Activated naive CD8-positive, alpha-beta T cell treated with anti-CD3 and anti-CD28 coated beads, Interleukin-2, amount 10 ng/mL, durations not matched to agents 7 days and 5 days (primary cell): ENCODE measurements at regions not wholly inside any gene's neighbourhood (a gene's known extent, or its start where the extent isn't known, plus 50 kb on each side); places are given as distances from the start of the nearest gene placed in this dataset.

Experiments used
- ATAC-seq: fragments of 150-1000 bp; cut with Tn5 transposase; one replicate; pipeline ENCODE4 v1.10.0; 2021; ENCODE audit warnings: low read depth, moderate library complexity
- POLR2A ChIA-PET: fragments of 350-600 bp; sonication (Branson Sonifier 250); formaldehyde crosslinking; loops from one replicate; lab custom pipeline; 2021; ENCODE audit warnings: antibody characterized with exemption; lab: Charles Lee
- DNase-seq: peaks from one replicate; pipeline ENCODE4 v3.0.0; 2021
- H3K27ac Mint-ChIP-seq: one replicate; pipeline ENCODE4 v1.8.0; 2022; ENCODE audit warnings: mild to moderate bottlenecking, mixed read lengths
- H3K27me3 Mint-ChIP-seq: one replicate; pipeline ENCODE4 v1.8.0; 2022; ENCODE audit warnings: mild to moderate bottlenecking, moderate library complexity, mixed read lengths
- H3K36me3 Mint-ChIP-seq: one replicate; pipeline ENCODE4 v1.8.0; 2021; ENCODE audit warnings: mild to moderate bottlenecking, mixed read lengths
- H3K4me1 Mint-ChIP-seq: one replicate; pipeline ENCODE4 v1.8.0; 2021; ENCODE audit warnings: mixed read lengths
- H3K4me3 Mint-ChIP-seq: one replicate; pipeline ENCODE4 v1.8.0; 2022; ENCODE audit warnings: mild to moderate bottlenecking, moderate library complexity, mixed read lengths
- H3K9me3 Mint-ChIP-seq: one replicate; pipeline ENCODE4 v1.8.0; 2021; ENCODE audit warnings: mixed read lengths

DNA sequence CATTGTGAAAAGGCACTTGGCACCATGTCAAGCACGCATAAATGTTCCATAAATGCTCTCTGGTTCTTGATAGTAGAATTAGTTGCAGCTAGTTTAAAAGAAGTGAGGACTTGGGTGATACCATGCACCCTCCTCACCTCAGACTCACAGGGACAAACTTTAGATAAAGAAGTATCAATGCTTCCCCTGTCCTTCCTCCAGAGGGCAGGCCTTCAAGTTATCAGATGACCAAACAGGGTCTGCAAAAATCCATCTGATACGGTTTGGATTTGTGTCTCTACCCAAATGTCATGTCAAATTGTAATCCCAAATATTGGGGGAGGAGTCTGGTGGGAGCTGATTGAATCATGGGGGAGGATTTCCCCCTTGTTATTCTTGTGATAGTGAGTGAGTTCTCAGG, 54.1 kb downstream of the C1QL2 start:
- DNase-seq (no peak), ATAC-seq (no peak)
- H3K9me3 Mint-ChIP-seq: peaks cover 2% of the 10 kb centered on the region
- POLR2A ChIA-PET: no interaction called here
- H3K27ac Mint-ChIP-seq: no peak overlapping the region
- peaks cover 2% of the 10 kb centered on the region for H3K27me3 Mint-ChIP-seq
- no peaks in the 10 kb centered on the region for H3K36me3 Mint-ChIP-seq
- no peak overlapping the region for H3K4me3 Mint-ChIP-seq
- no peaks in the 10 kb centered on the region for H3K4me1 Mint-ChIP-seq

DNA sequence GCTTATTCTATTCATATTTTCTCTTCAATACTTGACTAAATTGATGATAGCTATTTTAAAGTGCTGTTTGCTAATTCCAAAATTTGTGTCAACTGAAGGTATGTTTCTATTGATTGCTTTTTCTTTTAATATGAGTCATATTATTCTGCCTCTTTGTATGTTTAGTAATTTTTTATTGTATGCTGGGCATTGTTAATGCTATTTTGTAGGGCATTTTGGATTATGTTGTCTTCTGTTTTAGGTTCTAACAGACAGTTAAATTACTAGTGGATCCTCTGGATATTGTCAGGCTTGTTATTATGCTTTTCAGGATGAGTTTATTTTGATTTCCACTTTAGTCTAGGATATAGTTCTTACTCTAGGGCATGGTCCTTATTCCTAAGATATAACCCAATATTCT, 55.6 kb downstream of the C1QL2 start:
- no peak for DNase-seq
- H3K36me3 Mint-ChIP-seq: no peaks in the 10 kb centered on the region
- no peaks in the 10 kb centered on the region for H3K4me1 Mint-ChIP-seq
- no peak for ATAC-seq
- POLR2A ChIA-PET: no interaction called here
- peaks cover 2% of the 10 kb centered on the region for H3K9me3 Mint-ChIP-seq
- peaks cover 2% of the 10 kb centered on the region for H3K27me3 Mint-ChIP-seq
- H3K4me3 Mint-ChIP-seq: no peak overlapping the region
- no peak overlapping the region for H3K27ac Mint-ChIP-seq

DNA sequence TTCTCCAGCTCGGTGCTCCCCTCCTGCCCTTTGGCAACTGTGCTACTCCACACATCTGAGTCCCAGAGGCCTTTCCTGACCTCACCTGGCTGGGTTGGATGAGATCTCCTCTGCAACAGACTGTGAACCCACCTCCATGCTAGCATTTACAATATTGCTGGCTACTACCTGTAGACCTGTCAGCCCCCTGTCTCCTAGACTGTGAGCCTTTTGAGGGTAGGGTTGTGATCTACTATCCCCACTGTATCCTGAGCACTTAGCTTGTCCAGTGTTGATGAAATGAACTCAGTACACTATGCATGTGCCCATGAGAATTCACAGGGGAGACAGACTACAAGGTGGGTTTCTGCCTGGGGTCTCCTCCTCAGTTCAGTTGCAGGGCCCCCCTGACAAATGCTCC, 70.1 kb downstream of the C1QL2 start:
- Mint-ChIP-seq H3K27me3 (peaks cover 5% of the 10 kb centered on the region), H3K4me1 (no peaks in the 10 kb centered on the region), H3K36me3 (no peaks in the 10 kb centered on the region), H3K9me3 (no peaks in the 10 kb centered on the region), H3K4me3 (no peak overlapping the region), H3K27ac (no peak overlapping the region)
- POLR2A ChIA-PET: no interaction called here
- DNase-seq: no peak
- ATAC-seq: no peak

DNA sequence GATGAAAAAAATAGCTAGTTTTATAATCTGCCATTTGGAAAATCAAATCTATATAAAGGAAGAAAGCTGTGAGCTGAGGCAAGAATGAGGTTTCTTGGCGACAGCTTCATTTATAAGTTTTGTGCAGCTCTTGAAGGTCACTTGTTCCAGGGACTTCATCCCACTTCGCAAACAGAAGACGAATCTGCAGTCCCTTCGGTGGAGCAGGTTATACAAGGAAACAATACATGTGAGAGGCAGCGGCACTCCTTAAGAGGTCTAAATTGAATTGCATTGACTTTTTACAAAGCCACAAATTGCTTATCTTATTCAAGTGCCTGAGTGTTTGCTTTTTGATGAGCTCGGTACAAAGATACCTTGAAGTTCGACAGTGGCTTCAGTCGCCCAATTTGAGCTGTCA, 72.2 kb downstream of the C1QL2 start:
- H3K27me3 Mint-ChIP-seq: peaks cover 5% of the 10 kb centered on the region
- H3K27ac Mint-ChIP-seq: no peak overlapping the region
- ATAC-seq: no peak
- no peak overlapping the region for H3K4me3 Mint-ChIP-seq
- H3K4me1 Mint-ChIP-seq: no peaks in the 10 kb centered on the region
- no peaks in the 10 kb centered on the region for H3K36me3 Mint-ChIP-seq
- H3K9me3 Mint-ChIP-seq: no peaks in the 10 kb centered on the region
- POLR2A ChIA-PET: interaction anchor here (0.6 kb wide), 1 partner anchor 1698 kb away, joined by 3 read pairs; no protein-coding TSS in a partner anchor
- no peak for DNase-seq

DNA sequence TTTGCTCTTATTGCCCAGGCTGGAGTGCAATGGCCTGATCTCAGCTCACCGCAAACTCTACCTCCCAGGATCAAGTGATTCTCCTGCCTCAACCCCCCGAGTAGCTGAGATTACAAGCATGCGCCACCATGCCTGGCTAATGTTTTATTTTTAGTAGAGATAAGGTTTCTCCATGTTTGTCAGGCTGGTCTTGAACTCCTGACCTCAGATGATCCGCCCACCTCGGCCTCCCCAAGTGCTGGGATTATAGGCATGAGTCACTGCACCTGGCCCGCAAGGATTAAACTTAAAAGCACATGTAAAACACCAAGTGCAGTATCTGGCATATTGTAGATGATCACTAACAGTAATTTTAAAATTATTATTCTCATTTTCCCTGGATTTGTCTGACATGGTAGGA, 72.9 kb downstream of the C1QL2 start:
- Mint-ChIP-seq H3K4me3 (no peak overlapping the region), H3K27me3 (peaks cover 4% of the 10 kb centered on the region), H3K36me3 (no peaks in the 10 kb centered on the region), H3K4me1 (no peaks in the 10 kb centered on the region), H3K9me3 (no peaks in the 10 kb centered on the region), H3K27ac (no peak overlapping the region)
- POLR2A ChIA-PET: no interaction called here
- DNase-seq: no peak
- no peak for ATAC-seq

DNA sequence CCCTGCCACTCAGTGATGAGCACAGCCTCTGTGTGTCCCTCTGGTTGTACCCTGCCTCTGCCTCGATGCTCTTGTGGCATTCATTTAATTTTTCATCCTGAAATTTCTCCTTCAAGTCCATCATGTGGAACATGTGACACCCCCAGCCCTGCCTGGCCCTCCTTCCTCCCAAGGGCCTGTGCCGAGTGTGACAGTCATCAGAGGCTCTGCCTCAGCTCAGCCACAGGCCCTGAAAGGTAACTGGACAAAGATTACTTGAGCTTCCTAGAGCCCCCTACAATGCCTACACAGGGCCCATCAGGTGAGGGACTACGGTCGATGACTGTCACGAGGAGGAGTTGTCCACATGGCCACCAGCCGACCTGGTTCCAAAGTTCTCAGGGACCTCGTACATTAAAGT, 75.1 kb downstream of the C1QL2 start:
- H3K9me3 Mint-ChIP-seq: no peaks in the 10 kb centered on the region
- H3K27me3 Mint-ChIP-seq: peaks cover 4% of the 10 kb centered on the region
- ATAC-seq (no peak), DNase-seq (no peak)
- H3K4me3 Mint-ChIP-seq: no peak overlapping the region
- no peaks in the 10 kb centered on the region for H3K36me3 Mint-ChIP-seq
- no peaks in the 10 kb centered on the region for H3K4me1 Mint-ChIP-seq
- POLR2A ChIA-PET: no interaction called here
- H3K27ac Mint-ChIP-seq: no peak overlapping the region

DNA sequence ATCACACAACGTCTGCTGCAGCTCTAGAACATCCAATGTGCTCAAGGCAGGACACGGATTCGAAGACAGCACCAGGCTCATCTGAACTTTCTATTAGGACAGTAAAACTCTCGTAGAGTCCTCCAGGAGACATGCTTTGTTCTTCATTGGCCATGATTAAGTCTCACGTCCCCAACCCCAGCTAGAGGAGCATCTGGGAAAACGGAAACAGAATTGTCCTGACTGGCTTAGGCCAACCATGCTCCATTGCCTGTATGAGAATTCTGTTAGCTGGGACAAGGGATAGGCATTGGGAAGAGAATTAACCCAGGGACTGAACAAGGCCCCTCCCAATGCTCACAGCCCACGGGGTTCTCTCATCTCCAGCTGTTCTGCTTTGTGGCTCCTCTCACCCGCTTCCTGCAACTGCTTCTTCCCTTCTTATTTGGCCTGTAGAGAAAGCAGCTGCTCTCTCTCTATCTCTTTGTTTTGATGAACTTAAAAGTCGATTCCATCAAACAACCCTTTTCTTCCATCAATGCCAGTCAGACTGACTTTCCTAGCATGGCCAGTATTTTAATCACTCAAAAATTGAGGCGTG, 75.6 kb downstream of the C1QL2 start:
- Mint-ChIP-seq H3K27ac (no peak overlapping the region), H3K4me3 (no peak overlapping the region), H3K9me3 (no peaks in the 10 kb centered on the region), H3K4me1 (no peaks in the 10 kb centered on the region), H3K36me3 (no peaks in the 10 kb centered on the region), H3K27me3 (peaks cover 4% of the 10 kb centered on the region)
- DNase-seq: no peak
- ATAC-seq: no peak
- POLR2A ChIA-PET: no interaction called here

DNA sequence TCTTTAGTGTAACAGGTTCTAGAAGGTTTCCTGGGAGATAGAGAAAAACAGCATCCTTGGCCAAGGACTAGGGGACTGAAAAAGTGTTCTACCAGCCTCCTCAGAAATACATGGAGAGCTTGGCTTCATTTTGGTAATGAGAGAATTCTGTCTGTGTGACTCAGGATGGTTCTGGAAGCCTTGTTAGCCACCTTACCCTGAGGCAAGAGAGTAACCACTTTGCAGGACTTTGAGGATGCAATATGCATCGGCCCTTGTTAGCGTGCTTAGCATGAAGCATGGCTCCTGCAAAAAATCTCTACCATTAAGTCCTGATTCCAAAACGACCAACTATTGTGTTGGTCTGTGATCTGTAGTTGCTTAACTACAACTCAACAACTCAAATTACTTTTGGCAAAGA, 79.8 kb downstream of the C1QL2 start:
- POLR2A ChIA-PET: no interaction called here
- Mint-ChIP-seq H3K9me3 (no peaks in the 10 kb centered on the region), H3K4me1 (no peaks in the 10 kb centered on the region), H3K36me3 (no peaks in the 10 kb centered on the region), H3K27me3 (peaks cover 2% of the 10 kb centered on the region), H3K27ac (no peak overlapping the region), H3K4me3 (no peak overlapping the region)
- DNase-seq (no peak), ATAC-seq (no peak)

DNA sequence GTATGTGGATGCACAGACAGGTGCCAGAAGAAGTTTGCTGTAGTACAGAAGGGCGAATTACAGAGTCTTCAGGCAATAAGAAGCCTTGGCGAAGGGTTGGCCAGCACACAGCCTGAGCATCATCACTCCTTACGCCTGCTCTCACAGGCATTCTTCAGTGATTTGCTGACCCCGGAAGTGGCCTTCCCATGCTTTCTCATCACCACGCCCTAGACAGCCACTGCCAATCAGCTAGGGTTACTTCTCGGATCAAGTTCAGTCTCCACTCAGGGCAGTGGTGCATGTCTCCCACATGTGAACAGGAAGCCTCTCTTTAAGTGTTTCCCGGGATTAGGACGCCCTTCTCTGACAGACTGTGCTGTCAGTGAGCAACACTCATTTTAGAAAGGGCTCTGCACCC, 81.8 kb downstream of the C1QL2 start:
- H3K4me3 Mint-ChIP-seq: no peak overlapping the region
- no peaks in the 10 kb centered on the region for H3K36me3 Mint-ChIP-seq
- no peaks in the 10 kb centered on the region for H3K4me1 Mint-ChIP-seq
- no peaks in the 10 kb centered on the region for H3K9me3 Mint-ChIP-seq
- no peak for ATAC-seq
- no peak for DNase-seq
- POLR2A ChIA-PET: no interaction called here
- H3K27me3 Mint-ChIP-seq: peaks cover 2% of the 10 kb centered on the region
- H3K27ac Mint-ChIP-seq: no peak overlapping the region

DNA sequence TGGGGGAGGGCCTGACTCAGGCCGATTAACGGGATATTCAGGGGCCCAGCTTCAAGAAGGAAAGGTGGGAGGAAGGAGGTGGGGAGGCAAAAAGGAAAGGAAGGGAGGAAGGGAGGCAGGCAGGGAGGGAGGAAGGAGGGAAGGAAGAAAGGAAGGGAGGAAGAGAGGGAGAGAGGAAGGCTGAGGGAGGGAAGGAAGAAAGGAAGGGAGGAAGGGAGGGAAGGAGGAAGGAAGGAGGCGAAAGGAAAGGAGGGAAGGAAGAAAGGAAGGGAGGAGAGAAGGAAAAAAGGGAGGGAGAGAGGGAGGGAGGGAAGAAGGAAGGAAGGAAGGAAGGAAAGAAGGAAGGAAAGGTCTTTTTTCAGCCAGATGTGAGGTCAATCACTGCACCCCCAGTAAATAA, 85.3 kb downstream of the C1QL2 start:
- Mint-ChIP-seq H3K4me3 (no peak overlapping the region), H3K36me3 (no peaks in the 10 kb centered on the region), H3K4me1 (no peaks in the 10 kb centered on the region), H3K9me3 (no peaks in the 10 kb centered on the region), H3K27ac (no peak overlapping the region), H3K27me3 (no peaks in the 10 kb centered on the region)
- no peak for ATAC-seq
- POLR2A ChIA-PET: no interaction called here
- no peak for DNase-seq

DNA sequence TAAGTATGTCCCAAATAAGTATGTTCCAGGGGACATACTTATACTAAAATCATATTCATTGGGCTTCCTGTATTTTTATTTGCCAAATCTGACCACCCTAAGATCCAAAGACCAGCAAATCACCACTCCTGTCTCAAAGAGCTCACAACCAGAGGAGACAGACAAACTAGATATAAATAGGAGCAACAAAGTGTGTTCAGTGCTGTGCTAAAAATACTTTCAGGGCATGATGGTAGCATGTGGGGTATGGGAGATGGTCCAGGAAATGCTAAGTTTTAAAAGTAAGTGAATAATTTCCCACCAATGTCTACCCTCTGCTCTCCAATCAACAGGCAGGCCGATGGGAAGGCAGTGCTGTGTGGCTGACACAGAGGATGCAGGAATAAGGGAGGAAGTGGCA, 87.1 kb downstream of the C1QL2 start:
- no peaks in the 10 kb centered on the region for H3K36me3 Mint-ChIP-seq
- ATAC-seq (no peak), DNase-seq (no peak)
- no peaks in the 10 kb centered on the region for H3K9me3 Mint-ChIP-seq
- POLR2A ChIA-PET: no interaction called here
- no peaks in the 10 kb centered on the region for H3K4me1 Mint-ChIP-seq
- H3K4me3 Mint-ChIP-seq: no peak overlapping the region
- no peaks in the 10 kb centered on the region for H3K27me3 Mint-ChIP-seq
- no peak overlapping the region for H3K27ac Mint-ChIP-seq

DNA sequence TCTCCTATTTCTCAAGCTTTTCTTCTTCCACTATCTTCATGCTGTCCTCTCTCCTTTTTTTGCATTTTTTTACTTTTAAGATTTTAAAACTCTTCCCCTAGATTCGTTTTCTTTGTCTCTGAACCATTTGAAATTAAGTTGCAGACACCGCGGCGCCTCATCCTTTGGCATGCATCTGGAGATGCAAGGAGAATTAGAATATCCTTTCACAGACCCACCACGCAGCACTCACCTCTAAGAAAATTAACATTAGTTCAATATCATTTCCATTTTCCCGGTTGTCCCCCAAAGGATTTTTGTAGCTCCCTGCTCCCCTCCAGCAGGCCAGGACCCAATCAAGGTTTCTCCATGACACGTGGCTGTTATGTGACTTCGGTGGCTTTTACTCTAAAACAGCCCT, 88.8 kb downstream of the C1QL2 start:
- no peaks in the 10 kb centered on the region for H3K9me3 Mint-ChIP-seq
- ATAC-seq (no peak), DNase-seq (no peak)
- H3K36me3 Mint-ChIP-seq: no peaks in the 10 kb centered on the region
- H3K4me1 Mint-ChIP-seq: no peaks in the 10 kb centered on the region
- POLR2A ChIA-PET: no interaction called here
- H3K27ac Mint-ChIP-seq: no peak overlapping the region
- no peaks in the 10 kb centered on the region for H3K27me3 Mint-ChIP-seq
- H3K4me3 Mint-ChIP-seq: no peak overlapping the region

DNA sequence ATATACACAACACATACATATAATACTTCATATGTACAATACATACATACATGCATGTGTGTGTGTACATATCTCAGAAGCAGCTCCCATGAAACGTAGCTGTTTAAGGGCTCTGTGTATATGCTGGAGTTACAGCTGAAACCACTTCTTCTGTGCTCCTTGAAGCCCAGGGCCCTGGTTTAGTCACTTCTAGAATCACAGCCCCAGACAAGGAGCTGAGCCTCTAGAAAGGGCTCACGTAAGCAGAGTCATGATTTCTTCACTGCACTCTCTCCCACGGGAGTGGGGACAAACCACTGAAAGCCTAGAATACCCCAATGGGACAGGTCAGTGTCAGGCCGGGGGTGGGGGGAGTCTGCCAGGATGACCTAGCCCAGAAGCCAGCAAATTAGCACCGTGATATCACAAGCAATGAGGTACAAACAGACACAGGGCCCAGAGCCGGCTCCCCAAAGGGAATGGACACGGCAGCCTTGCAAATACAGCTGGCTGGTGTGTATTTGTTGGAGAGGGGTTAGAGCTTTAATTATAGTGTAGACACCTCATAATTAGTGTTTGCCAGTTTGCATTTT, 90.3 kb downstream of the C1QL2 start:
- Mint-ChIP-seq H3K9me3 (no peaks in the 10 kb centered on the region), H3K36me3 (no peaks in the 10 kb centered on the region), H3K27ac (no peak overlapping the region), H3K4me1 (no peaks in the 10 kb centered on the region), H3K4me3 (no peak overlapping the region), H3K27me3 (no peaks in the 10 kb centered on the region)
- ATAC-seq: no peak
- no peak for DNase-seq
- POLR2A ChIA-PET: no interaction called here

DNA sequence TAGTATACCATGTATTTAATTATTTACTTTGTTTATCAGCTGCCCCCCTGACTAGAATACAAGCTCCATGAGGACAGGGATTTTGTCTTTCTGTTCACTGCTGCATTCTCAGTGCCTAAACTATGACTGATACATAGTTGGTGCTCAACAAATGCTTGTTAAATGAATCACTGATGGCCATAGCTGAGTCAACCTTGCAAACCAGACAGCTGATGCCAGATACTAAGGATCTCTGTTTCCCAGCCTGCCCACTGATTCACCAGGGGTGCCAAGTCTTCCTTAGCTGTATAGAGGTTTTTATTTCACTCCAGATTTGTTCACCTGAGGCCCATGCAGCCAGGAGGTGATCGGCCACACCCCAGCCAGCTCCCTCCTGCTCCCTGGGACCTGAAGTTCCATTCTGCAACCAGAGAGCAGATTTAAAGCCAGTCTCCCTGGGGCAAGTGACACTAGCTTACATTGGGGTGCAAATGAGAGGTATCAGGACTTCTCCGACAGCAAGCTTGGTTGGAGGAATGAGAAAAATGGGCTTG, 92.2 kb downstream of the C1QL2 start:
- H3K4me3 Mint-ChIP-seq: no peak overlapping the region

More for the DNA sequence above, 92.2 kb downstream of the C1QL2 start:
- POLR2A ChIA-PET: no interaction called here
- no peak for ATAC-seq
- H3K4me1 Mint-ChIP-seq: no peaks in the 10 kb centered on the region
- DNase-seq: no peak
- no peaks in the 10 kb centered on the region for H3K27me3 Mint-ChIP-seq
- no peaks in the 10 kb centered on the region for H3K36me3 Mint-ChIP-seq
- H3K27ac Mint-ChIP-seq: no peak overlapping the region
- no peaks in the 10 kb centered on the region for H3K9me3 Mint-ChIP-seq
